ENCODE measurements at regions not wholly inside any gene's neighbourhood (a gene's known extent, or its start where the extent isn't known, plus 50 kb on each side); places are given as distances from the start of the nearest gene placed in this dataset.
"Not testable (repeated sequence)": the region's sequence is repeated elsewhere in the genome, so short reads cannot be mapped to it uniquely, and the experiment has no call there.

DNA sequence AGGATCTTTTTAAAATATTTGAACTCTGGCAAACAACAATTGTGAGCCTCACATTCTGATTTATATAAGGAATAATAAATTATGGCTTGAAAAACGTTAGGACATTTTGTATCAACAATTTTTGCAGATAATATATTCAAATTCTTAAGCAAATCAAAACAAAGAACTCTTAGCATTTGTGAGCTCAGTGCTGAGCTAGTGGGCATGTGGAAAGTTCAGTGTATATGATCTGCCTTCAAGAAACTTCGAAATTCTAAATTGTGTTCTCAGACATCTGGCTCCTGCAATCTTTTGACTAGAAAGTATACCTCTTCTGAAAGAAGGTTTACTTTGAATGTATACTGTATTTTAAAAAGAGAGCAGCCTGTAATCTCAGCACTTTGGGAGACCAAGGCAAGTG lies 122.3 kb upstream of the NEIL3 start:
- no peak for ATAC-seq
- no peak for DNase-seq
- no peaks in the 10 kb centered on the region for H3K36me3 ChIP-seq (ENCODE audit: insufficient read depth in 1 of 2, low read depth in 1 of 2)
- TF ChIP-seq, protein P1, sequence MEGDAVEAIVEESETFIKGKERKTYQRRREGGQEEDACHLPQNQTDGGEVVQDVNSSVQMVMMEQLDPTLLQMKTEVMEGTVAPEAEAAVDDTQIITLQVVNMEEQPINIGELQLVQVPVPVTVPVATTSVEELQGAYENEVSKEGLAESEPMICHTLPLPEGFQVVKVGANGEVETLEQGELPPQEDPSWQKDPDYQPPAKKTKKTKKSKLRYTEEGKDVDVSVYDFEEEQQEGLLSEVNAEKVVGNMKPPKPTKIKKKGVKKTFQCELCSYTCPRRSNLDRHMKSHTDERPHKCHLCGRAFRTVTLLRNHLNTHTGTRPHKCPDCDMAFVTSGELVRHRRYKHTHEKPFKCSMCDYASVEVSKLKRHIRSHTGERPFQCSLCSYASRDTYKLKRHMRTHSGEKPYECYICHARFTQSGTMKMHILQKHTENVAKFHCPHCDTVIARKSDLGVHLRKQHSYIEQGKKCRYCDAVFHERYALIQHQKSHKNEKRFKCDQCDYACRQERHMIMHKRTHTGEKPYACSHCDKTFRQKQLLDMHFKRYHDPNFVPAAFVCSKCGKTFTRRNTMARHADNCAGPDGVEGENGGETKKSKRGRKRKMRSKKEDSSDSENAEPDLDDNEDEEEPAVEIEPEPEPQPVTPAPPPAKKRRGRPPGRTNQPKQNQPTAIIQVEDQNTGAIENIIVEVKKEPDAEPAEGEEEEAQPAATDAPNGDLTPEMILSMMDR (IDR thresholded peaks at IDR 0.05) = no peak
- intact Hi-C loops (cut with DNase I) = no loop called here
- H3K27ac ChIP-seq = no peak overlapping the region
- H3K9me3 ChIP-seq = no peaks in the 10 kb centered on the region
- no peaks in the 10 kb centered on the region for H3K27me3 ChIP-seq (ENCODE audit: insufficient read depth in 3 of 3, low read length in 2 of 3)
- H3K4me3 ChIP-seq = no peak overlapping the region
- no peaks in the 10 kb centered on the region for H3K4me1 ChIP-seq
- 43 to 52% (median 43%) methylated on average over 2 of the region's 2 CpGs for WGBS, 3 donors

DNA sequence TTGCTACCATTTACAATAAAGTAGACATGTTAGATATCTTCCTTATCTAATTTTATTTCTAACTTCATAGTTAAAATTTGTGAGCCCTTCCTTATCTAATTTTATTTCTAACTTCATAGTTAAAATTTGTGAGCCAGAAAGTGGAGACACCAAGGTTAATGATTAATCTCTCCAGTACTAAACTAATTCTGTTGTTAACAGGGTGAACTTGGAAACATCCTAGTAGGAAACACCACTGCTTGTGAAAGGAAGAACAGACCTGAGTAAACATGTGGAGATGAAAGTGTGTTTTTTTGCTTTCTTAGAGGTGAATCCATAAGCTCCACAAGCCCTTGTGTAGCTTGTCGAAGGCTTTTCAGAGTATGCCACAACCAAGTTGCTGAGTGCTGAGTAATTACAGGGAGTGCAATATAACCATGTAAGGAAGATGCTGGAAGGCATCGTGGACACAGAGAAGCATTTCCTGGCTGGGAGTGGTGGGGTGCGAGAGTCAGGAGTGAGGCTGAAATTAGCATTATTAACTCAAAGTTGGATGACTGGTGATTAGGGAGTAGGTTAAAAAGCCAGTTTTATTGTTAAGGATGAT lies 118.6 kb upstream of the NEIL3 start:
- Histone ChIP-seq H3K36me3 (ENCODE audit: insufficient read depth in 1 of 2, low read depth in 1 of 2) (no peaks in the 10 kb centered on the region), H3K9me3 (no peaks in the 10 kb centered on the region)

DNA sequence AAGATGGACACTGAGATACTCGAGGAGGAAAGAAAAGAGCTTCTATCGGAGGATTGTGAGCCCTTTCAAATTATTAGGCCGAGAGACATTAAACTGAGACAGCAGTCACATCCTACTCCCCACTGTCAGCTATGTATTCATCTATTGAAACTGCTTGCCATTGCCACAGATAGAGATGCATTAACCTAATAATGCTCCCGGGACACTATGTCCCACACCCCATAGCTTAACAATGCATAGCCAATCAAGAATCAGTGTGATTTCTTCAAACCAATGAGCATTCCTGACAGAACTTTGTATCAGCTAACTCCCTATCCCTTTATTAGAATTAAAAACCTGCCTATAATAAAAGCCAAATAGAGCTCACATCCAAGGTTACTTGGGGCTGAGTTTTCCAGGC lies 118.1 kb upstream of the NEIL3 start:
- ATAC-seq (no peak), DNase-seq (no peak)
- TF ChIP-seq, protein P1 (IDR thresholded peaks at IDR 0.05) = no peak
- WGBS, 3 donors = 63 to 68% (median 64%) methylated on average over 4 of the region's 4 CpGs
- Histone ChIP-seq H3K4me1 (no peaks in the 10 kb centered on the region), H3K4me3 (no peak overlapping the region), H3K27me3 (ENCODE audit: insufficient read depth in 3 of 3, low read length in 2 of 3) (no peaks in the 10 kb centered on the region), H3K36me3 (ENCODE audit: insufficient read depth in 1 of 2, low read depth in 1 of 2) (no peaks in the 10 kb centered on the region), H3K27ac (no peak overlapping the region), H3K9me3 (no peaks in the 10 kb centered on the region)
- intact Hi-C loops (cut with DNase I) = no loop called here

More for the DNA sequence above, 118.6 kb upstream of the NEIL3 start:
- no peaks in the 10 kb centered on the region for H3K4me1 ChIP-seq
- no peak overlapping the region for H3K27ac ChIP-seq
- TF ChIP-seq, protein P1 (IDR thresholded peaks at IDR 0.05) = no peak
- H3K4me3 ChIP-seq = no peak overlapping the region
- ATAC-seq (no peak), DNase-seq (no peak)
- no peaks in the 10 kb centered on the region for H3K27me3 ChIP-seq (ENCODE audit: insufficient read depth in 3 of 3, low read length in 2 of 3)
- 52 to 59% (median 55%) methylated on average over 3 of the region's 3 CpGs for WGBS, 3 donors
- intact Hi-C loops (cut with DNase I) = no loop called here

DNA sequence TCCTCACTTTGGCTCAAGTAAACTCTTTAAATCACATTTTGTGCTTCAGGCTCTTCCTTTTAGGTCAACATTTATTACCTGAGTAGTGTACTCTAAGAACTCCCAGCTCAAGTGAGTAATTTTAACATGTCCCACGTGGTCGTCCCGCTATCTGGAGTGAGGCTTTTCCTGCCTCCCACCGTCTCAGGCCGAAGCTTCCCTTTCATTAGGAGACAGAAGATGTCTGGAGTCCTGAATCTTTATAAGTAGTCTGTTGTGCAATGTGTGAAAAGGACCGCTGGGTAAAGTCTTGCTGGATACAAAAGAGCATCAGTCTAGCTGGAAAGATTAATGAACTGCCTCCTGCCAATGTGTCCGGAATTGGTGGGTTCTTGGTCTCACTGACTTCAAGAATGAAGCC lies 117.7 kb upstream of the NEIL3 start:
- Histone ChIP-seq H3K4me3 (no peak overlapping the region), H3K27ac (no peak overlapping the region), H3K9me3 (no peaks in the 10 kb centered on the region), H3K36me3 (ENCODE audit: insufficient read depth in 1 of 2, low read depth in 1 of 2) (no peaks in the 10 kb centered on the region), H3K27me3 (ENCODE audit: insufficient read depth in 3 of 3, low read length in 2 of 3) (no peaks in the 10 kb centered on the region), H3K4me1 (no peaks in the 10 kb centered on the region)
- WGBS, 3 donors = 84 to 89% (median 85%) methylated on average over 7 of the region's 7 CpGs
- ATAC-seq = no peak
- no peak for DNase-seq
- TF ChIP-seq, protein P1 (IDR thresholded peaks at IDR 0.05) = no peak
- intact Hi-C loops (cut with DNase I) = no loop called here

DNA sequence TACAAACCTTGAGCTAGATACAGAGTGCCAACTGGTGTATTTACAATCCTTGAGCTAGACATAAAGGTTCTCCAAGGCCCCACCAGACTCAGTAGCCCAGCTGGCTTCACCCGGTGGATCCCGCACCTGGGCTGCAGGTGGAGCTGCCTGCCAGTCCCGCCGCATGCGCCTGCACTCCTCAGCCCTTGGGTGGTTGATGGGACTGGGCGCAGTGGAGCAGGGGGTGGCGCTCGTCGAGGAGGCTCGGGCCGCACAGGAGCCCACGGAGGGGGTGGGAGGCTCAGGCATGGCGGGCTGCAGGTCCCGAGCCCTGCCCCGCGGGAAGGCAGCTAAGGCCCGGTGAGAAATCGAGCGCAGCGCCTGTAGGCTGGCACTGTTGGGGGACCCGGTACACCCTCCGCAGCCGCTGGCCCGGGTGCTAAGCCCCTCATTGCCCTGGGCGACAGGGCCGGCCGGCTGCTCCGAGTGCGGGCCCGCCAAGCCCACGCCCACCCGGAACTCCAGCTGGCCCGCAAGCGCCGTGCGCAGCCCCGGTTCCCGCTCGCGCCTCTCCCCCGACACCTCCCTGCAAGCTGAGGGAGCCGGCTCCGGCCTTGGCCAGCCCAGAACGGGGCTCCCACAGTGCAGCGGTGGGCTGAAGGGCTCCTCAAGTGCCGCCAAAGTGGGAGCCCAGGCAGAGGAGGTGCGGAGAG lies 116.5 kb upstream of the NEIL3 start:
- DNase-seq; H3K4me3 ChIP-seq; H3K27me3 ChIP-seq (ENCODE audit: insufficient read depth in 3 of 3, low read length in 2 of 3); intact Hi-C loops (cut with DNase I); H3K9me3 ChIP-seq; H3K36me3 ChIP-seq (ENCODE audit: insufficient read depth in 1 of 2, low read depth in 1 of 2); H3K27ac ChIP-seq; ATAC-seq; H3K4me1 ChIP-seq: not testable (repeated sequence)
- WGBS, 3 donors = 97 to 98% (median 97%) methylated on average over 43 to 46 of the region's 47 CpGs

Measured in psoas muscle (tissue), 7 donors.